ENCODE measurements at regions not wholly inside any gene's neighbourhood (a gene's known extent, or its start where the extent isn't known, plus 50 kb on each side); places are given as distances from the start of the nearest gene placed in this dataset.

GRCh38 chr2:3960106-3960505 is 256.7 kb downstream of the DCDC2C start:
- DNase-seq (ENCODE audit: low spot score): no peak

- no peak for DNase-seq (ENCODE audit: low spot score)
Measured at GRCh38 chr2:3962719-3963118, 259.3 kb downstream of the DCDC2C start.

GRCh38 chr2:3965211-3965610 is 261.8 kb downstream of the DCDC2C start:
- DNase-seq (ENCODE audit: low spot score): no peak

- DNase-seq (ENCODE audit: low spot score): no peak
Measured at GRCh38 chr2:3965953-3966352, 262.6 kb downstream of the DCDC2C start.

- no peak for DNase-seq (ENCODE audit: low spot score)
Measured at GRCh38 chr2:3966470-3966869, 263.1 kb downstream of the DCDC2C start.

GRCh38 chr2:3968736-3969135 is 265.4 kb downstream of the DCDC2C start:
- DNase-seq (ENCODE audit: low spot score): no peak

GRCh38 chr2:3970791-3971651 is 267.6 kb downstream of the DCDC2C start:
- DNase-seq (ENCODE audit: low spot score): no peak

GRCh38 chr2:3971652-3972192 is 268.3 kb downstream of the DCDC2C start:
- no peak for DNase-seq (ENCODE audit: low spot score)

GRCh38 chr2:3972377-3972776 is 269.0 kb downstream of the DCDC2C start:
- DNase-seq (ENCODE audit: low spot score): no peak

- DNase-seq (ENCODE audit: low spot score): no peak
Measured at GRCh38 chr2:3974765-3975164, 271.4 kb downstream of the DCDC2C start.

GRCh38 chr2:3981446-3981987 is 278.1 kb downstream of the DCDC2C start:
- DNase-seq (ENCODE audit: low spot score): no peak

GRCh38 chr2:3982160-3982559 is 278.8 kb downstream of the DCDC2C start:
- DNase-seq (ENCODE audit: low spot score): no peak

- DNase-seq (ENCODE audit: low spot score): no peak
Measured at GRCh38 chr2:3986063-3986462, 282.7 kb downstream of the DCDC2C start.

- DNase-seq (ENCODE audit: low spot score): no peak
Measured at GRCh38 chr2:3986530-3987258, 283.3 kb downstream of the DCDC2C start.

- no peak for DNase-seq (ENCODE audit: low spot score)
Measured at GRCh38 chr2:4002841-4003403, 299.5 kb downstream of the DCDC2C start.

- DNase-seq (ENCODE audit: low spot score): no peak
Measured at GRCh38 chr2:4012197-4012596, 308.8 kb downstream of the DCDC2C start.

GRCh38 chr2:4018535-4018934 is 315.2 kb downstream of the DCDC2C start:
- no peak for DNase-seq (ENCODE audit: low spot score)

- no peak for DNase-seq (ENCODE audit: low spot score)
Measured at GRCh38 chr2:4020153-4020552, 316.8 kb downstream of the DCDC2C start.

- DNase-seq (ENCODE audit: low spot score): no peak
Measured at GRCh38 chr2:4020649-4021048, 317.3 kb downstream of the DCDC2C start.

GRCh38 chr2:4024605-4025004 is 321.2 kb downstream of the DCDC2C start:
- DNase-seq (ENCODE audit: low spot score): no peak

- no peak for DNase-seq (ENCODE audit: low spot score)
Measured at GRCh38 chr2:4029081-4029480, 325.7 kb downstream of the DCDC2C start.

- no peak for DNase-seq (ENCODE audit: low spot score)
Measured at GRCh38 chr2:4039896-4040295, 336.5 kb downstream of the DCDC2C start.

All from globus pallidus (tissue), 1 donor.